GM21825 (cell line): ENCODE measurements at regions not wholly inside any gene's neighbourhood (a gene's known extent, or its start where the extent isn't known, plus 50 kb on each side); places are given as distances from the start of the nearest gene placed in this dataset.
"Not testable (repeated sequence)": the region's sequence is repeated elsewhere in the genome, so short reads cannot be mapped to it uniquely, and the experiment has no call there.

ENCODE experiments used
- ATAC-seq: cut with Tn5 transposase; IDR thresholded peaks from one replicate; pipeline ENCODE4 v1.9.1; 2021; ENCODE audit warnings: mild to moderate bottlenecking, moderate library complexity; ENCODE audit not compliant: unreplicated experiment

GRCh38 chr1:181191494-181192040 lies 103.1 kb downstream of the IER5 start:
- ATAC-seq = no peak

DNA sequence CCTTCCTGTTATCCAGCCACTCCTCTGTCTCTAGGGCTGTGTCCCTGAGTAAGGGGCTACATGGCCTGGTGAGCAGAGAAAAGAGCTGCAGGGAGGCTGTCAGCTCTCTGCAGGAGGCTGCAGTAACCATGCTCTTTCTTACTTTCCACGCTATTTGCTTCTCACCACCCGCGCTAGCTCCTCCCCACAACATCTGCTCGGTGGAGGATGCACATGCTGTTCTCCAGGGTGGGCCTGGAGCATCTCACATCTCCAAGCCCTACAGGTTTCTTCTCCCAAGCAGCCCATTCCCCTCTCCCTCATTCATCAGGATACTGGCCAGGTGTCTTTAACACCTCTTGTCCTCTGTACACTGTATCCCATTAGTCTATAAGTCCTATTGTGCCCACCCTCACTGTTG lies 103.8 kb downstream of the IER5 start:
- ATAC-seq = no peak

DNA sequence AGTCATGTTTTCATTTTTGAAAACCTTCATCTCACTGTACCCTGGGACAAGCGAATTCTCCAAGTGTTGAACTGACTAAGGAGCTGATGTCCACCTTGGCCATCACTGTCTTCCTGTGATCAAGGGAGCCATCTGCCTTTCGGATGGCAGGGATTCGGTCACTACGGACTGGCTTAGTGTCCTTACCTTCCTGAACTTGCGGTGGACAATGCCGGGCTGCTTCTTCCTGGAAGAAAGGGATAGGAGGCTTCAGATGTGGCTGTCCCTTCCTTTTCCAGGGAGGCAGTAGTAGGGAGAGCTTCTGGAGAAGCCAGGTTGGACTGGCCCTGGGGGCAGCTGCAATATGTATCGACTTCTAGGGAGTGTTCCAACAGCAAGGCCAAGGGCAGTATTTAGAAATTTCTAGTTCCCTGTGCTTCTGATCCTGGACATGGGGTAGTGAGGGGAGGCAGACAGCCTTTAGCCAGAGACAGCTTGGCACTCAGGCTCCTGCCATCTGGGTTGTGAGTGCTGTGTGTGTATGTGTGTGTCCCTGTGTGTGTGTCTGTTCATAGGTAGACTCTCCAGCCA lies 114.6 kb downstream of the IER5 start:
- ATAC-seq = no peak

- ATAC-seq = no peak
These were observed 116.0 kb downstream of the IER5 start for GRCh38 chr1:181204530-181204929.

DNA sequence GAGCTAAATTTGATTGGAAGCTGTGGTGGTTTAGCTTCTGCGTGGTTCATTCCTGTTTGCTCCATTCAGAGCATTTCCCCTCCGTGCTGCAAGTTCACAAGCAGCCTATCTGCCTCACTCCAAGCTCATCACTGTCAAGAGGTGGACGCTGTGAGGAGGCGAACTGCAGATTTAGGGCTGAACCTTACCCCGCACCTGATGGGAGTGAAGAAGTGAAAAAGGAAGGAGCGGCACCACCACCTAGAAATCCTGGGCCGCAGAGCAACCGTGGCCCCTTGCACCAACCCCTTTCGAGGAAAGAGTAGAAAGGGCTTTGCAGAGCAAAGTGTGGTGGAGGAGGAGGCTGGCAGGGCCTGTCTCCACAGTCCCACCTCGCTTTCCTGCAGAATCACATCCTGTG lies 117.4 kb downstream of the IER5 start:
- no peak for ATAC-seq

DNA sequence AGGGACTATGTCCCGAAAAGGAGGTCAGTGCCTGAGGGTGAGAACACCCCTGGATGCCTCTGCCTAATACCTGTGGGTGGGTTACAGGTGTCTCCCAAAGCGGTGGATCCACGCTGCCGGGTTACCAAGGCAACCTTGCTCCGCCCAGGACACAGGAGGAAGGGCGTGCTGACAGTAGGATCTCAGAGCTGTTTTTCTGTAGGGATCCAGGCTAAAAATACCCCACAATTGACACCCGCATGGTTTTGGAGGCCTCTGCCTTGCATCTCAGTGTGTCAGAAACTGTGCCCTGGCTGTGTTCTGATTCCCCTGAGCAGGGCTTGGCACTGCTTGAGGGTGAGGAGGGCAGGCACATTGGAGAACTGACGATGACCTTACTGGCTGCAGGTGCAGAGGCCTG lies 118.0 kb downstream of the IER5 start:
- no peak for ATAC-seq

GRCh38 chr1:181206979-181207790 lies 118.7 kb downstream of the IER5 start:
- no peak for ATAC-seq

DNA sequence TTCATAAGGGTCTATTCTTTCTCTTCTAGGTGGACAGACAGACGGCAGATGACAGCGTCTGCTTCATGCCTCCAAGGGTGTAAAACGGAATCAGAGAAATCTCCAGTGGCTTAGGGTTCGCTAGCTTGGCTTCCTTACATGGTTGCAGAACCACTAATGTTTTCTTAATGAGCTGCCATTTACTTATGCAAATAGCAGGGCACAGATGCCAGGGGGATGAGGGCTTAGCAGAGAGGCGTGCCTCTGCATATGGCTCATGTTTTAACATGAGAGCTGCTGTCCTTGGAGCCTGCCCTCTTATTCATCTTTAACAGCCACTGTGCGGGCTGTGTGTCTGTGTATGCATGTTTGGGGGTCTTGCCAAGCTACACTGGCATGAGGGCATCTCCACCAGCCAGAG lies 119.6 kb downstream of the IER5 start:
- no peak for ATAC-seq

DNA sequence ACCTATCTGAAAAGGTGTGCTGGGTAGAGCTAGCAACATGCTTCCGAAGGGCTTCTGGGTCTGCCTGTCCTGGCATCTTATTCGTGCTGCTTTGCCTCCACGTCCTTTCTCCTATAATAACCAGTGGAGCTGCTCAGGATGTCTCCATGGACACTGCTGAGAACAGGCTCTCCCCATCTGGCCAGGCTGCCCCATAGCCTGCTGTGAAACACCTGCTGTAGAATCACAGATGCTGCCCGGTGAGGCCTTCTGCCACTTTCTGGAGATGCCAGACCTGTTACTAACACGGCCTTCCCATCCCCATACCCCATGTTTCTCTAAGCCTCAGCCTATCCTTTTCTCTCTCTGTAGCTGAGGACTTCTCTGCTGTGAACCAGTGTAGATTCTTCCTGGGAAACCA lies 120.5 kb downstream of the IER5 start:
- no peak for ATAC-seq

DNA sequence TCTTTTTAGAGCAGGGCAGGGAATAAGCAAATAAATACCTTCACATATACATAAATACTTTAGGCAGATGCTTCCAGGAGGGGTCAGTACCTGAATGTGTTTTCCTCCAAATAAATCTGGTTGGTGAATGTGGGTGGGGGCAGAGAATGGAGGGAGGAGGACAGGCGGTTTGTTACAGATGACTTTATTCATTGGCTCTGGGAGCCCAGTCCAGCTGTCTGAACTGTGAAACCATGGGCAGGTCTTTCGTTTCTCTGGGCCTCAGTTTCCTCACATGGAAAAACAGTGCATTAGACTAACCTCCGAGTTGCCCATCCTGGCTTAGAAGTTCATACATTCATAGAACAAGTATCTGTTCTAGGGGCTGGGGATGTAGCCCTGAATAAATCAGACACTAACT lies 124.6 kb downstream of the IER5 start:
- ATAC-seq = no peak

GRCh38 chr1:181216591-181216994 lies 128.1 kb downstream of the IER5 start:
- ATAC-seq = no peak

- no peak for ATAC-seq
These were observed 131.4 kb downstream of the IER5 start for GRCh38 chr1:181219938-181220337.

GRCh38 chr1:181221078-181221477 lies 132.6 kb downstream of the IER5 start:
- no peak for ATAC-seq

DNA sequence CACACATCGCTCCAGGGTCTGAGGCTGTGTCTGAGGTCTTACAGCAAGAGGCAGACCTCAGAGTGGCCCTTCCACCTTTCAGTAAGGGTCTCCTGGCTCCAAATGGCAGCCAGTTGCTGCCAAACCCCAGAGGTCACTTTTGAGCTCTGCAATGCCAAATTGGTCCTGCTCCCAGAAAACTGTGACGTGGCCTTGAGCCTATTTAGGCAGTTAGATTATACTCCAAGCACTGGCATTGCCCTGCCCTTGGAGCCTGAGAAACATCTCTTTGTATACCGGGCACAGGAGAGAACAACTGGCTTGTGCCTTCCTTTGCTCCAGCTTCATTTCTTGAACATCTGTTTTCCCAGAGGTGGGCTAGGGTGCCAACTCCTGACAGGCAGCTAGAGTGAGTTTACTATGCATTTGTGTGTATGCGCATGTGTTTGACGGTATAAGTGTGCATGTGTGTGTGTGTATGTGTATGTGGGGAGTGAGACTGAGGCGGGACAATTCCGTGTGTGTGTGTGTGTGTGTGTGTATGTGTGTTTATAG lies 134.5 kb downstream of the IER5 start:
- ATAC-seq = no peak

- ATAC-seq = not testable (repeated sequence)
These were observed 138.2 kb downstream of the IER5 start for GRCh38 chr1:181226728-181227127.

GRCh38 chr1:181239086-181239485 lies 150.6 kb downstream of the IER5 start:
- no peak for ATAC-seq

DNA sequence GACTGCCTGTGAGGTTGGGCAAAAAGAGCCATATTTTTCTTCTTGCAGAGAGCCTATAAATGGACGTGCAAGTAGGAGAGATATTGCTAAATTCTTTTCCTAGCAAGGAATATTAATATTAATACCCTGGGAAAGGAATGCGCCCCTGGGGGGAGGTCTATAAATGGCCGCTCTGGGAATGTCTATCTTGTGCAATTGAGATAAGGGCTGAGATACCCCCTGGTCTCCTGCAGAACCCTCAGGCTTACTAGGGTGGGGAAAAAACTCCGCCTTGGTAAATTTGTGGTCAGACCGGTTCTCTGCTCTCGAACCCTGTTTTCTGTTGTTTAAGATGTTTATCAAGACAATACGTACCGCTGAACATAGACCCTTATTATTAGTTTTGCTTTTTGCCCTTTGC lies 157.8 kb downstream of the IER5 start:
- ATAC-seq = not testable (repeated sequence)

DNA sequence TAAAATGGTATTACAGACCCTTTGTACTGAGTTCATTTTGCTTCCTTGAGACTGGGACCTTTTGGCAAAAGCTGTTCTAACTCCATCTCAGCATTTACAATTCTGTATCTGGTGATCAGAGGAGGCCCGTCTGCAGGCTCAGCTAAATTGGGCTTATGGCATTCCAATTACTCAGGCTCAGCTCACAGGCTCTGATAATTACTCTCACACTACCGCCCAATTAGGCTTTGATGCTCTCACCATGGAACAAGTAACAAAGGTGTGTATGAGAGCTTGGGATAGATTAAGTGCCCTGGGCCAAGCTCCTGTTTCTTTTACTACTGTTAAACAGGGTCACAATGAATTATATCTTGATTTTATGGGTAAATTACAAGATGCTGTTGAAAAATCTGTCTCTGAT lies 159.9 kb downstream of the IER5 start:
- ATAC-seq = not testable (repeated sequence)

- ATAC-seq = no peak
These were observed 160.7 kb downstream of the IER5 start for GRCh38 chr1:181249186-181249585.

DNA sequence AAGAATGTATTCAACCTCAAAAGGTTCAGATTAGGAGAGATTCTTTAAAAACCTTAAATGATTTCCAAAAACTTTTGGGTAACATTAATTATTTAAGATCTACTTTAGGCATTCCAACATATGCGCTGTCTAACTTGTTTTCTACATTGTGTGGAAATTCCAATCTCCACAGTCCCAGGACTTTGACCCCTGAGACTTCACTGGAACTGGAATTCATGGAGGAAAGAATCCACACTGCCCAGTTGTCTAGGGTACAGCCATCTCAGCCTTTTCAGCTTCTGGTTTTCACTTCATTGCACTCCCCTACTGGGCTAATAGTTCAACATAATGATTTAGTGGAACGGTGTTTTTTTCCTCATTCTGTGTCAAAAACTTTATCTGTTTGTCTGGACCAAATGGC lies 161.5 kb downstream of the IER5 start:
- no peak for ATAC-seq

DNA sequence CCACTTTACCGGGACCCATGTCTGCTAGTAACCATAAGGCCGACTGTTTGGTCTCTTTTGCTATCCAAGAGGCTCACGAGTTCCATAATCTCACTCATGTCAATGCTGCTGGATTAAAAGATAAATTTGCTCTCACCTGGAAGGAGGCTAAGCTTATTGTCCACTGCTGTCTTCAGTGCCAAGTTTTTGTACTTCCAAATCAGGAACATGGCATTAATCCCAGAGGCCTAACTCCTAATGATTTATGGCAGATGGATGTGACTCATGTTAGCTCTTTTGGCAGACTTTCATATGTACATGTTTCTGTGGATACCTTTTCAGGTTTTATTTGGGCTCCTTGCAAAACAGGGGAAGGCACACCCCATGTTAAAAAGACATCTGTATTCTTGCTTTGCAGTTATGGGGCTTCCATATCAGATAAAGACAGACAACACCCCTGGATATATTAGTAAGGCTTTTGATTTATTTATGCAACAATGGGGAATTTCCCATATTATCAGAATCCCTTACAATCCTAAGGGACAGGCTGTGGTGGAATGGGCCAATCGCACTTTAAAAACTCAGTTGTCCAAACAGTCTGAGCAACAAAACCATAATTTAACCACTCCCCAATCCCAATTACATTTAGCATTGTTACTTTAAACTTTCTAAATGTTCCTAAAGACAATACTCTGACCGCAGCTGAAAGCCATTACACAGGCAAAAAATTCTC lies 162.7 kb downstream of the IER5 start:
- ATAC-seq = no peak

GRCh38 chr1:181251713-181252075 lies 163.2 kb downstream of the IER5 start:
- ATAC-seq = no peak
